SJCRH30 (cell line): ENCODE measurements at regions not wholly inside any gene's neighbourhood (a gene's known extent, or its start where the extent isn't known, plus 50 kb on each side); places are given as distances from the start of the nearest gene placed in this dataset.
A peak's percentile ranks its signal among the peaks of the same experiment; 100 is the strongest.
"Not testable (repeated sequence)": the region's sequence is repeated elsewhere in the genome, so short reads cannot be mapped to it uniquely, and the experiment has no call there.

ENCODE experiments used
- DNase-seq, 2 experiments: peaks; one replicate each; pipeline ENCODE4 v3.0.0-alpha.2; 2015 to 2020
- H3K27ac ChIP-seq: fragments of 250-450 bp; sonication (Bioruptor Pico); 2 replicates; pipeline ENCODE4 v1.5.1; 2020; ENCODE audit warnings: mild to moderate bottlenecking, moderate library complexity
- H3K27me3 ChIP-seq: fragments of 250-450 bp; sonication (Bioruptor Pico); 2 replicates; pipeline ENCODE4 v1.5.1; 2020; ENCODE audit warnings: mild to moderate bottlenecking, moderate library complexity
- H3K36me3 ChIP-seq: fragments of 250-450 bp; sonication (Bioruptor Pico); 2 replicates; pipeline ENCODE4 v1.5.1; 2020; ENCODE audit warnings: mild to moderate bottlenecking, moderate library complexity
- H3K4me1 ChIP-seq: fragments of 250-450 bp; sonication (Bioruptor Pico); 2 replicates; pipeline ENCODE4 v1.5.1; 2020; ENCODE audit warnings: mild to moderate bottlenecking, moderate library complexity
- H3K4me3 ChIP-seq: fragments of 250-450 bp; sonication (Bioruptor Pico); 2 replicates; pipeline ENCODE4 v1.5.1; 2020; ENCODE audit warnings: mild to moderate bottlenecking, moderate library complexity
- H3K9me3 ChIP-seq: fragments of 250-450 bp; sonication (Bioruptor Pico); replicated peaks from 2 replicates; pipeline ENCODE4 v1.5.1; 2020; ENCODE audit warnings: mild to moderate bottlenecking, moderate library complexity

DNA sequence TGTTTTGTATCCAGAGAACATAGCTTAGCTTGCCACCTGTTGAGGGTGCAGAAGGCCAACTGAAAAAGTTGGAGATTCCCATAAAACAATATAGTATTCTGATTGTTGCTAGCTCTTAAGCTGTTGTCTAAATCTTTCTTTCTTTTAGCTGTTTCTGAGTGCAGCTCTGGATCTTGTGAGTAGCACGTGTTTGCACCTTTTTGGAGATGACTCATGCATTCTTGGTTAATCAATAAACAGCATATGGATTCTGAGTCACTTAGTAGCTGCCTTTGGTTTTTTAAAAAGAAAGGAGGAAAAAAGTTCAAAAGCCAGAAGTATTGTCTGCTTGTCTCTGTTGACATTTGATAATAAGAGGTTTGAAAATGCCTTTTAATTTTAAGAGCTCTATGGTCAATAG, 483.0 kb upstream of the FSIP2 start:
- H3K4me3 ChIP-seq, result no peak overlapping the region
- H3K9me3 ChIP-seq, result no peaks in the 10 kb centered on the region
- no peak for DNase-seq

DNA sequence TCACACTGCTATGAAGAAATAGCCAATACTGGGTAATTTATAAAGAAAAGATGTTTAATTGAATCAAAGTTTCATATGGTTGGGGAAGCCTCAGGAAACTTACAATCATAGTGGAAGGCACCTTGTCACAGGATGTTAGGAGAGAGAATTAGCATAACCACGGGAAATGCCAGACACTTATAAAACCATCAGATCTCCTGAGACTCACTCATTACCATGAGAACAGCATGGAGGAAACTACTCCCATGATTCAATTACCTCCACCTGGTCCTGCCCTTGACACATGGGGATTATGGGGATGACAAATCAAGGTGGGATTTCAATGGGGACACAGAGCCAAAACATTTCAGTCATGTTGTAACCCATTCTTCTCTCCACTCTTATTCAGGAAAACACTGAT, 472.9 kb upstream of the FSIP2 start:
- no peaks in the 10 kb centered on the region for H3K27me3 ChIP-seq
- no peaks in the 10 kb centered on the region for H3K36me3 ChIP-seq
- no peak overlapping the region for H3K27ac ChIP-seq
- no peak overlapping the region for H3K4me3 ChIP-seq
- H3K4me1 ChIP-seq, result no peaks in the 10 kb centered on the region
- no peaks in the 10 kb centered on the region for H3K9me3 ChIP-seq
- no peak for DNase-seq

More for the DNA sequence above, 483.0 kb upstream of the FSIP2 start:
- Histone ChIP-seq H3K36me3 (no peaks in the 10 kb centered on the region), H3K27me3 (no peaks in the 10 kb centered on the region), H3K4me1 (no peaks in the 10 kb centered on the region), H3K27ac (no peak overlapping the region)

DNA sequence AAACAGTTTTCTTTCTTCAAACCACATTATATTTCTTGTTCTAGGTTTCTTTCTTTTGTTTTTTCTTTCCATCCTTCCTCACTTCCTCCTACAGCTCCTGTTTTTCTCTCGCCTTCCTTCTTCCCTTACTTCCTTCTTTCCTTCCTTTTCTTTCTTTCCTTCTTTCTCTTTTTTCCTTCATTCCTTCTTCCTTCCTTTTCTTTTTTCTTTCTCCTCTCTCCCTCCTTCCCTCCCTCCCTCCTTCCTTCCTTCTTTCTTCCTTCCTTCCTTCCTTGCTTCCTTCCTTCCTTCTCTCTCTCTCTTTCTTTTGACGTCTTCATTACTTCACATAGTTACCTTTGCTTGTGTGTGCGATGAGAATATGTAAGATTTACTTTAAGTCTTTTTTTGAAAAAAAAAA, 470.0 kb upstream of the FSIP2 start:
- Histone ChIP-seq H3K4me3 (no peak overlapping the region), H3K36me3 (no peaks in the 10 kb centered on the region), H3K4me1 (no peaks in the 10 kb centered on the region), H3K27me3 (no peaks in the 10 kb centered on the region), H3K27ac (no peak overlapping the region), H3K9me3 (no peaks in the 10 kb centered on the region)
- no peak for DNase-seq

DNA sequence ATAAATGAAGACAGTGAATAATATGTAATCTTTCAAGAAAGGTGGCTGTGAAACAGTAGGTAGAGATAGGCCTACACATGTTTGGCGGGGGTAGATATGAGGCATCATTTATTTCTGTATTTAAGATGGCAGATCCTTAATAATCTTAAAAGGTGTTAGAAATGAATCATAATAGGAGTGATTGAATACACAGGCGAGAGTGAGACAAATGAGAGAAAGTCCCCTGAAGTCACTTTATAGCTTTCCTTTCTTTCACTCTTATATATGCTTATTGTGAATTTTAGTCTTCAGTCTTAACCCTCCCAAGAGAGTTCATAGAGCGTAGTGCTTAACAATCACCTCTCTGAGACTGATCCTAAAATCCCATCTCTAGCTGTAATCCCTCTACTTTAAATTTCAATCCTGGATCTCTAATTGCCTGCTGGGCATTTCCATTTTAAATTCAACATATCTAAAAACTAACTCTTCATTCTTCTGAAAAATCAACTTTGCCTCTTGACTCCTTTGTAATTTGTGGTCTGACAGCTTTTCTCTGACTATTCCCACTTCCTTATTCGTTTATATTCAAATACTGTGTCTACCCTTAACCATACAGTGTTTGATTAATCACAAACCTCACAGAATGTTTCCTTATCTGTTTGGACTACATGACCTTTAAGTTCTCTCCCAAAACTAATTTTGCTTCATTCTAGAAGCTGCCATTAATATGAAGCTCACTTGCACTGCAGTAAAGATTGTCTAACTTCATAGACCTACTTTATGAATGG, 463.7 kb upstream of the FSIP2 start:
- no peaks in the 10 kb centered on the region for H3K27me3 ChIP-seq
- no peak overlapping the region for H3K4me3 ChIP-seq
- H3K27ac ChIP-seq, result no peak overlapping the region
- no peaks in the 10 kb centered on the region for H3K9me3 ChIP-seq
- DNase-seq, result no peak
- no peaks in the 10 kb centered on the region for H3K36me3 ChIP-seq
- H3K4me1 ChIP-seq, result no peaks in the 10 kb centered on the region

DNA sequence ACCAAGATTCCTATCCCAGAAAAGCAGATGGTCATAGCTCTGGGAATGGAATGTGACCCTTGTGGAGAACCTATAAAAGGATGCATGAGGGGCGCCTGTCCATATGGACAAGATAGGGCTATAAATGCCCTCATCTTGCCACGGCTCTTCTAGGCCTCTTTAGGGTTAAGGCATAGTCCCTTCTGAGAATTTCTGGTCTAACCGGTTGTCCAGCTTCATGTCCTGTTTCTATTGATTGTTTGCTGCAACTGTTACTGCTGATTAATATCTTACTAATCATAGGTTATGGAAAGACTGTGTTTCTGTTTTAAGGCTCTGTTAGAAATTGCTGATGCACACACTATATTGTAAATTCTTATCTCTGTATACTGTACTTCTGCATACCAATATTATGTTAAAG, 462.6 kb upstream of the FSIP2 start:
- not testable (repeated sequence) for H3K27me3 ChIP-seq, H3K36me3 ChIP-seq, H3K9me3 ChIP-seq, H3K4me1 ChIP-seq, DNase-seq, H3K27ac ChIP-seq, H3K4me3 ChIP-seq

DNA sequence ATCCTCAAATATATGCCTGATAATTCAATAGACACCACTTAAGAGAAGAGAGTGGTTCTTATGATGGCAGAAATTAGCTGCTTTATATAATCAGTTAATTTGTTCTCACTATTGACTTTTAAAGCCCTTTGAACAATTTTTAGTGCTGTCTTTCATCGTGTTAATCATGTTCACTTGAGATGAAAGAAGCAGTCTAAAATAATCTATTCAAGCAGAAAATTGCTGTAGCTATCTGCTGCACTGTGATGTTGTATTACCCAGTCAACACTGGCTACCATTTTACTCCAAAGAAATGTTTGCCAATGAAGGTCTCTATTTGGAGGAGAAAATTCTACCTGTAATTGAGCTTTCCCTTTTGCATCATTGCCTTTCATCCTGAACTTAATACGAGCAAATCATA, 459.8 kb upstream of the FSIP2 start:
- no peaks in the 10 kb centered on the region for H3K9me3 ChIP-seq
- H3K36me3 ChIP-seq, result no peaks in the 10 kb centered on the region
- no peak for DNase-seq
- H3K27me3 ChIP-seq, result no peaks in the 10 kb centered on the region
- no peaks in the 10 kb centered on the region for H3K4me1 ChIP-seq
- no peak overlapping the region for H3K27ac ChIP-seq
- no peak overlapping the region for H3K4me3 ChIP-seq

DNA sequence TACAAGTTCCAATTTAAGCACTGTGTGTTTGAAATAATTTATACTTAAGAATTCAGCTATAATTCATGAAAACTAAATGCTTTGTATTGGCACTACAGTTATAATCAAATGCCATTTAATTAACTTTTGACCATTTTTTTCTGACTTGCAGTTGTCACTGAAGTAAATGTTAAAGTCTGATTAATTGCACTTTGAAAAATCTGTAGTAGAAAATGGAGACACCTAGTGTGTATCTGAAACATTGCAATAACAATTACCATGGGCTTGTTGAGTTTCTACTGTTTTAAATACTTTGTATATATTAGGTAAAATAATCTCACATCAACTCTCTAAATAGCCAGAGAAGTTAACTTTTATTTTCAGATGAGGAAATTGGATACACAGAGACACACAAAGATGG, 458.6 kb upstream of the FSIP2 start:
- Histone ChIP-seq H3K27ac (no peak overlapping the region), H3K9me3 (no peaks in the 10 kb centered on the region; the same call in 1 of the 2 replicates), H3K4me3 (no peak overlapping the region), H3K4me1 (no peaks in the 10 kb centered on the region), H3K36me3 (no peaks in the 10 kb centered on the region), H3K27me3 (no peaks in the 10 kb centered on the region)
- DNase-seq, result peak in 1 of 2 experiments; percentile 37

DNA sequence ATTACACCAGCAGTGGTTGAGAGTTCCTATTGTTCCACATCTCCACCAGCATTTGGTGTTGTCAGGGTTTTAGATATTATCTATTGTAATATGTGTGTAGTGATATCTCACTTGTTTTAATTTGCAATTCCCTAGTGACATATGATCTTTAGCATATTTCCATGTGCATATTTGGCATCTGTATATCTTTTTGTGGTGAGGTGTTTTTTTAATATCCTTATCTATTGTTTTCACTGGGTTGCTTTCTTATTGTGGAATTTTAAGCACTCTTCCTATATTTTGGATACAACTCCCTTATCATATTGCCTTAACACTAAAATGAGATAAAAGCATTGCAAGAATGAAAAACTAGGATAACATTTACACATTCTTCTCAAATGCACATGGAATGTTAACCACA, 453.9 kb upstream of the FSIP2 start:
- DNase-seq, result no peak
- H3K9me3 ChIP-seq, result no peaks in the 10 kb centered on the region; the same call in 1 of the 2 replicates
- peaks cover 4% of the 10 kb centered on the region; the same call in 1 of the 2 replicates for H3K27me3 ChIP-seq

DNA sequence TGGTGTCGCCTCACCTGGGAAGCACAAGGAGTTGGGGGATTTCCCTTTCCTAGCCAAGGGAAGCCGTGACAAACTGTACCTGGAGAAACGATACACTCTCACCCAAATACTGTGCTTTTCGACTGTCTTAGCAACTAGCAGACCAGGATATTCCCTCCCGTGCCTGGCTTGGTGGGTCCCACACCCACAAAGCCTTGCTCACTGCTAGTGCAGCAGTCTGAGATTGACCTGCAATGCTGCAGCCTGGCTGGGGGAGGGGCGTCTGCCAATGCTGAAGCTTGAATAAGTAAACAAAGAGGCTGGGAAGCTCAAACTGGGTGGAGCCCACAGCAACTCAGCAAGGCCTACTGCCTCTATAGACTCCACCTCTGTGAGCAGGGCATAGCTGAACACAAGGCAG, 448.6 kb upstream of the FSIP2 start:
- not testable (repeated sequence) for H3K27ac ChIP-seq, DNase-seq, H3K4me1 ChIP-seq, H3K4me3 ChIP-seq, H3K36me3 ChIP-seq, H3K9me3 ChIP-seq, H3K27me3 ChIP-seq

More for the DNA sequence above, 453.9 kb upstream of the FSIP2 start:
- Histone ChIP-seq H3K27ac (no peak overlapping the region), H3K36me3 (no peaks in the 10 kb centered on the region), H3K4me1 (no peaks in the 10 kb centered on the region), H3K4me3 (no peak overlapping the region)

DNA sequence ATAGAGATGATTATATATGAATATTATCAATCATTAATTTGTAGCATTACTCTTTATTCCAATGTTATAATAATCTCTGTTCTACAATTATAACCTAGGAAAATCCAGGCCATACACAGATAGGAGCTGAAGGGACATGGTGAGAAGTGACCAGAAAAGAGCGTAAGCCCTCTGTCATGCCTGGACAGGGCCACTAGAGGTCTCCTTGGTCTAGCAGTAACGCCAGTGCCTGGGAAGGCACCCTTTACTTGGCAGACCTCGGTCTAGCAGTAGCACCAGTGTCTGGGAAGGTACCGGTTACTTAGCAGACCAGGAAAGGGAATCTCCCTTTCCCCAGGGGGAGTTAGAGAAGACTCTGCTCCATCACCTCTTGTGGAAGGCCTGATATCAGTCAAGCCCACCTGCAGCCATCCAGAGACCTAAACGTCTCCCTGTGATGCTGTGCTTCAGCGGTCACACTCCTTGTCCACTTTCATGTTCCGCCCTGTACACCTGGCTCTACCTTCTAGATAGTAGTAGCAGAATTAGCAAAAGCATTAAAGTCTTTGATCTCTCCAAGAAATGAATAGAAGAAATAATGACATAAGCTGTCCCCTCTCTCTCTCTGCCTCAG, 447.5 kb upstream of the FSIP2 start:
- Histone ChIP-seq H3K36me3 (no peaks in the 10 kb centered on the region), H3K4me3 (no peak overlapping the region), H3K4me1 (peaks cover 4% of the 10 kb centered on the region), H3K27me3 (peaks cover 4% of the 10 kb centered on the region; the same call in 1 of the 2 replicates), H3K9me3 (peaks cover 2% of the 10 kb centered on the region), H3K27ac (no peak overlapping the region)
- DNase-seq, result peak; percentile 45 to 60

DNA sequence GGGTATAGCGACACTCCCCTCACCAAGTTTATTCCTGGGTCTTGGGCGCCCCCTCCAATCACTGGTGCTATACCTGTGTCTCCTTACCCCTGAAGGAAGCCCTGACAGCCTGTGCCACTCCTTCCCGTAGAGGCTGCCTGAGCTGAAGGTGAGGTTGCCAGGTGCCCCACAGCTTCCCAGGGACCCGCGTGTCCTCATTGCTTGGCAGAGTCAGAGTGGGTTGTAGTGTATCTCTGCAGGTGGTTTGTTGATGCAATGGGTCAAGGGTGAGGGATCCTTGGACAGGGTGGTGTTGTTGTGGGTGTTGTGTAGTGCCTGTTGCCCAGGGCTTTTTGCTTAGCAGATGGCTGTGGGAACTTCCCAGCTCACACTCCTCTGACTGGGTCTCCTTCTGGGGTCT, 438.7 kb upstream of the FSIP2 start:
- Histone ChIP-seq H3K4me1 (peaks cover 9% of the 10 kb centered on the region), H3K4me3 (no peak overlapping the region), H3K9me3 (no peaks in the 10 kb centered on the region; the same call in none of the 2 replicates), H3K36me3 (no peaks in the 10 kb centered on the region), H3K27ac (no peak overlapping the region), H3K27me3 (no peaks in the 10 kb centered on the region)
- DNase-seq, result no peak

DNA sequence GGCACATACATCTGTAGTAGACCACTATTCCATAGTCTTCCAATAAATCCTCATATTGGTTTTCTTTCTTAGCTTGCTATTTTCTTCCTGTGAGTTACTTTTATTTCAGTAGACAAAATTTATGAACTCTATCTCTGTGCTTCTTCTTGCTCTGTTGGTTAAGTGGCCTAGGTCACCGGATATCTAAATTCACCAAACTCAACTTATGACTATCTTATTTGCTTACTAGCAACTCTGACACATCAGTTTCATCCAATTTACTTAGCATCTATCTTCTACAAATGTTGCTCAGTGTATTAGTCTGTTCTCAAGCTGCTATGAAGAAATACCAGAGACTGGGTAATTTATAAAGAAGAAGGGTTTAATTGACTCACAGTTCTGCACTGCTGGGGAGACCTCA, 432.5 kb upstream of the FSIP2 start:
- Histone ChIP-seq H3K27ac (no peak overlapping the region), H3K27me3 (no peaks in the 10 kb centered on the region), H3K9me3 (no peaks in the 10 kb centered on the region; the same call in 1 of the 2 replicates), H3K36me3 (no peaks in the 10 kb centered on the region), H3K4me1 (no peaks in the 10 kb centered on the region), H3K4me3 (no peak overlapping the region)
- no peak for DNase-seq

DNA sequence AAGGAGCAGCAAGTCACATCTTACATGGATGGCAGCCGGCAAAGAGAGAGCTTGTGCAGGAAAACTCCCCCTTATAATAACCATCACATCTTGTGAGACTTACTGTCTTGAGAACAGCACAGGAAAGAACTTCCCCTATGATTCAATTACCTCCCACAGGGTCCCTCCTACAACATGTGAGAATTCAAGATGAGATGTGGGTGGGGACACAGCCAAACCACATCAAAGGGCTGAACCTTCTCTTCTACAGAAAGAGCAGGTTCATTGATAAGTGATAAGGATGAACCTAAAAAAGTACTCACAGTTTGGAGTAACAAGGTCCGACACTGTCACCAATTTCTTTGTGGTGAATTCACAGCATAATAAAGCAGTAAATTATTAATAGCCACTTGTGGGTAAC, 422.2 kb upstream of the FSIP2 start:
- H3K27me3 ChIP-seq, result no peaks in the 10 kb centered on the region
- DNase-seq, result no peak
- H3K9me3 ChIP-seq, result no peaks in the 10 kb centered on the region
- no peaks in the 10 kb centered on the region for H3K4me1 ChIP-seq
- no peaks in the 10 kb centered on the region for H3K36me3 ChIP-seq
- no peak overlapping the region for H3K4me3 ChIP-seq
- H3K27ac ChIP-seq, result no peak overlapping the region

DNA sequence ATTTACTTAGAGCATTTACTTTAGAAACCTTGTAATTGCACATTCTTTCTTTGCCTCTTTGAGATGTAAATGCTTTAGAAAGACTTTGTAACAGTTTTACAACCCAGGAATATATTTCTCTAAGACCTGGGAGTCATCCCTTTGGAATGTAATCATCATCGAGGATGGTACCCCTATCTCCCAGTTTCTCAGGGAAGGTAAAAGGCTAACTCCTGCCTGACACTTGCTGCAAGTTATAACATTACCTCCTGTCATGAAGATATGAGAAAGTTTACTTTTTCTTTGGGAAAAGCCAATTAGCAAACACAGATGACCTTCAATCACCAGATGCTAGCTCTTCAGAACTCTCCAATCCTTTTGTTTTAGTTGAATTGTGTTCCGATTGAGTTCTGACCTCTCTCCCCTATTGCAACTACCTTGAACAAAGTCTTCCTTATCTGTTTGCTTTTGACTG, 420.3 kb upstream of the FSIP2 start:
- Histone ChIP-seq H3K36me3 (no peaks in the 10 kb centered on the region), H3K9me3 (no peaks in the 10 kb centered on the region), H3K4me1 (no peaks in the 10 kb centered on the region), H3K27ac (no peak overlapping the region), H3K4me3 (no peak overlapping the region), H3K27me3 (no peaks in the 10 kb centered on the region)
- no peak for DNase-seq

DNA sequence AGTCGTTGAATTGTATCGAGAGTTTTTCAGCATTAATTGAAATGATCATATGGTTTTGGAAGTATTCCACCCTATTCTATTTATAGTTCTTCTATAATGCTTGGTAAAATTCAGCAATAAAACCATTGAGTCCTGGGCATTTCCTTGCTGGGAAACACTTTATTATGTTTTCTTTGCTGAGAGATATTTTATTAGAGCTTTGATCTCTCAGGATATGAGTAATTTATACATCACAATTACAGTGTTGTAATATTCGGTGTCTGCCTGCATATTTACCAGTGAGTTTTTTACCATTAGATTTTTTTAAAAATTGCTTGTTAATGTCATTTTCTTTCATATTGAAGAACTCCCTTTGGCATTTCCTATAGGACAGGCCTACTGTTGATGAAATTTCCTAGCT, 402.7 kb upstream of the FSIP2 start:
- no peaks in the 10 kb centered on the region for H3K9me3 ChIP-seq
- no peaks in the 10 kb centered on the region for H3K4me1 ChIP-seq
- no peak overlapping the region for H3K4me3 ChIP-seq
- DNase-seq, result no peak
- H3K27ac ChIP-seq, result no peak overlapping the region
- H3K27me3 ChIP-seq, result no peaks in the 10 kb centered on the region
- no peaks in the 10 kb centered on the region for H3K36me3 ChIP-seq

DNA sequence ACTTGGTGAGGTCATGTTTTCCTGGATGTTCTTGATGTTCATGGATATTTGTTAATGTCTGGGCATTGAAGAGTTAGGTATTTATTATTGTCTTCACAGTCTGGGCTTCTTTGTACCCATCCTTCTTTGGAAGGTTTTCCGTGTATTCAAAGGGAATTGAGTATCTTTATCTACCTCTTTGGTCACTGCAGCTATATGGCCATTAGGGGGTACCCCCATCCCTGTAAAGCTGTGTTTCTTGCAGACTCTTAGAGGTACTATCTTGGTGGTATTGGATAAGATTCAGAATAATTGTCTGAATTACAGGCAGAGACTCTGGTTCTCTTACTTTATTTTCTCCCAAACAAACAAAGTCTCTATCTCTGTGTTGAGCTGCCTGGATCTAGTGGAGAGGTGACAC, 401.6 kb upstream of the FSIP2 start:
- no peak overlapping the region for H3K27ac ChIP-seq
- no peaks in the 10 kb centered on the region for H3K27me3 ChIP-seq

More for the DNA sequence above, 401.6 kb upstream of the FSIP2 start:
- no peak for DNase-seq
- Histone ChIP-seq H3K9me3 (no peaks in the 10 kb centered on the region), H3K36me3 (no peaks in the 10 kb centered on the region), H3K4me1 (no peaks in the 10 kb centered on the region), H3K4me3 (no peak overlapping the region)
